WTC11 (cell line): ENCODE measurements at regions not wholly inside any gene's neighbourhood (a gene's known extent, or its start where the extent isn't known, plus 50 kb on each side); places are given as distances from the start of the nearest gene placed in this dataset.

ENCODE experiments used
- ATAC-seq: fragments of 200-7000 bp; cut with Tn5 transposase; 2 replicates; pipeline ENCODE4 v1.10.0; 2021; ENCODE audit warnings: mild to moderate bottlenecking, moderate library complexity
- CTCF ChIA-PET: fragments of 300-600 bp; sonication (Branson Sonifier 250); formaldehyde crosslinking; loops from one replicate; lab custom pipeline; 2021; ENCODE audit warnings: antibody characterized with exemption; lab: Charles Lee
- POLR2A ChIA-PET: fragments of 350-600 bp; sonication (Branson Sonifier 250); formaldehyde crosslinking; loops from one replicate; lab custom pipeline; 2021; ENCODE audit warnings: antibody characterized with exemption; lab: Charles Lee
- DNase-seq: peaks from one replicate; pipeline ENCODE4 v3.0.0; 2021; ENCODE audit warnings: low spot score
- H3K27ac Mint-ChIP-seq: 2 replicates; pipeline ENCODE4 v1.8.0; 2021; ENCODE audit warnings: mixed read lengths
- H3K27me3 Mint-ChIP-seq: 2 replicates; pipeline ENCODE4 v1.8.0; 2021; ENCODE audit warnings: low read depth, mild to moderate bottlenecking, moderate library complexity, mixed read lengths
- H3K36me3 Mint-ChIP-seq: 2 replicates; pipeline ENCODE4 v1.8.0; 2021; ENCODE audit warnings: mixed read lengths
- H3K4me1 Mint-ChIP-seq: 2 replicates; pipeline ENCODE4 v1.8.0; 2022; ENCODE audit warnings: mixed read lengths
- H3K4me3 Mint-ChIP-seq: 2 replicates; pipeline ENCODE4 v1.8.0; 2021; ENCODE audit warnings: mild to moderate bottlenecking, moderate library complexity, mixed read lengths
- H3K9me3 Mint-ChIP-seq: 2 replicates; pipeline ENCODE4 v1.8.0; 2021; ENCODE audit warnings: mixed read lengths
- AFF4 ChIP-seq: sonication (generic); formaldehyde crosslinking; IDR thresholded peaks from 2 replicates; pipeline ENCODE4 v1.8.1; 2023; ENCODE audit warnings: mild to moderate bottlenecking, missing genetic modification reagents, borderline replicate concordance
- ARID4B ChIP-seq: sonication (generic); formaldehyde crosslinking; IDR thresholded peaks from 2 replicates; pipeline ENCODE4 v1.8.0; 2023; ENCODE audit warnings: missing genetic modification reagents, mild to moderate bottlenecking, borderline replicate concordance
- ELF4 ChIP-seq: sonication (generic); formaldehyde crosslinking; IDR thresholded peaks from 2 replicates; pipeline ENCODE4 v1.8.1; 2022; ENCODE audit warnings: low read depth, mild to moderate bottlenecking, moderate library complexity, missing genetic modification reagents
- ERG ChIP-seq: fragments of 250-450 bp; sonication (Bioruptor Pico); IDR thresholded peaks from 2 replicates; pipeline ENCODE4 v1.8.0; 2021; ENCODE audit warnings: mild to moderate bottlenecking
- FOXK1 ChIP-seq: sonication (generic); formaldehyde crosslinking; IDR thresholded peaks from 2 replicates; pipeline ENCODE4 v1.8.0; 2022; ENCODE audit warnings: mild to moderate bottlenecking, moderate library complexity, missing genetic modification reagents
- FOXP4 ChIP-seq: sonication (generic); formaldehyde crosslinking; IDR thresholded peaks from 2 replicates; pipeline ENCODE4 v1.8.0; 2022; ENCODE audit warnings: mild to moderate bottlenecking, missing genetic modification reagents
- JUN ChIP-seq: sonication (generic); formaldehyde crosslinking; IDR thresholded peaks from 2 replicates; pipeline ENCODE4 v1.8.0; 2023; ENCODE audit warnings: mild to moderate bottlenecking, missing genetic modification reagents
- MAX ChIP-seq: sonication (generic); formaldehyde crosslinking; IDR thresholded peaks from 2 replicates; pipeline ENCODE4 v1.8.0; 2022; ENCODE audit warnings: mild to moderate bottlenecking, missing genetic modification reagents
- NR2C2 ChIP-seq: sonication (generic); formaldehyde crosslinking; IDR thresholded peaks from 2 replicates; pipeline ENCODE4 v1.8.0; 2022; ENCODE audit warnings: mild to moderate bottlenecking, missing genetic modification reagents
- RELA ChIP-seq: sonication (generic); formaldehyde crosslinking; IDR thresholded peaks from 2 replicates; pipeline ENCODE4 v1.8.1; 2022; ENCODE audit warnings: missing genetic modification reagents, mild to moderate bottlenecking, borderline replicate concordance
- SOX15 ChIP-seq: fragments of 250-450 bp; sonication (Bioruptor Pico); IDR thresholded peaks from 2 replicates; pipeline ENCODE4 v1.9.0; 2021; ENCODE audit warnings: mild to moderate bottlenecking
- STAT6 ChIP-seq: sonication (generic); formaldehyde crosslinking; conservative IDR thresholded peaks from 2 replicates; pipeline ENCODE4 v1.8.1; 2023; ENCODE audit warnings: mild to moderate bottlenecking, low read depth, missing genetic modification reagents, moderate library complexity
- ZMAT4 ChIP-seq: fragments of 250-450 bp; sonication (Bioruptor Pico); IDR thresholded peaks from 2 replicates; pipeline ENCODE4 v1.9.0; 2021; ENCODE audit warnings: mild to moderate bottlenecking
- ZNF671 ChIP-seq: fragments of 250-450 bp; sonication (Bioruptor Pico); IDR thresholded peaks from 2 replicates; pipeline ENCODE4 v1.8.0; 2021; ENCODE audit warnings: mild to moderate bottlenecking

GRCh38 chr12:13368431-13368830, 171.9 kb downstream of the EMP1 start (continued):
- TF ChIP-seq AFF4 (CRISPR knock-in tag) (no peak), STAT6 (CRISPR knock-in tag) (no peak), JUN (CRISPR knock-in tag) (no peak), MAX (no peak), SOX15 (CRISPR knock-in tag) (no peak), ERG (CRISPR knock-in tag) (no peak), ZMAT4 (no peak), RELA (CRISPR knock-in tag) (no peak)

GRCh38 chr12:13367973-13368372, 171.4 kb downstream of the EMP1 start:
- Mint-ChIP-seq H3K4me1 (no peaks in the 10 kb centered on the region; the same call in 1 of the 2 replicates), H3K27me3 (peaks cover 2% of the 10 kb centered on the region), H3K27ac (no peak overlapping the region), H3K4me3 (no peak overlapping the region), H3K9me3 (peaks cover 13% of the 10 kb centered on the region), H3K36me3 (no peaks in the 10 kb centered on the region)
- POLR2A ChIA-PET: no interaction called here
- TF ChIP-seq FOXP4 (CRISPR knock-in tag) (no peak), ZNF671 (CRISPR knock-in tag) (no peak), NR2C2 (CRISPR knock-in tag) (no peak), AFF4 (CRISPR knock-in tag) (no peak), FOXK1 (CRISPR knock-in tag) (no peak), ARID4B (CRISPR knock-in tag) (no peak), ELF4 (no peak), RELA (CRISPR knock-in tag) (no peak)
- ATAC-seq (no peak), DNase-seq (no peak)
- CTCF ChIA-PET: interaction anchor here (1.2 kb wide), 1 partner anchor 112 kb away, joined by 3 read pairs; no protein-coding TSS in a partner anchor
